ENCODE measurements at regions not wholly inside any gene's neighbourhood (a gene's known extent, or its start where the extent isn't known, plus 50 kb on each side); places are given as distances from the start of the nearest gene placed in this dataset.

DNA sequence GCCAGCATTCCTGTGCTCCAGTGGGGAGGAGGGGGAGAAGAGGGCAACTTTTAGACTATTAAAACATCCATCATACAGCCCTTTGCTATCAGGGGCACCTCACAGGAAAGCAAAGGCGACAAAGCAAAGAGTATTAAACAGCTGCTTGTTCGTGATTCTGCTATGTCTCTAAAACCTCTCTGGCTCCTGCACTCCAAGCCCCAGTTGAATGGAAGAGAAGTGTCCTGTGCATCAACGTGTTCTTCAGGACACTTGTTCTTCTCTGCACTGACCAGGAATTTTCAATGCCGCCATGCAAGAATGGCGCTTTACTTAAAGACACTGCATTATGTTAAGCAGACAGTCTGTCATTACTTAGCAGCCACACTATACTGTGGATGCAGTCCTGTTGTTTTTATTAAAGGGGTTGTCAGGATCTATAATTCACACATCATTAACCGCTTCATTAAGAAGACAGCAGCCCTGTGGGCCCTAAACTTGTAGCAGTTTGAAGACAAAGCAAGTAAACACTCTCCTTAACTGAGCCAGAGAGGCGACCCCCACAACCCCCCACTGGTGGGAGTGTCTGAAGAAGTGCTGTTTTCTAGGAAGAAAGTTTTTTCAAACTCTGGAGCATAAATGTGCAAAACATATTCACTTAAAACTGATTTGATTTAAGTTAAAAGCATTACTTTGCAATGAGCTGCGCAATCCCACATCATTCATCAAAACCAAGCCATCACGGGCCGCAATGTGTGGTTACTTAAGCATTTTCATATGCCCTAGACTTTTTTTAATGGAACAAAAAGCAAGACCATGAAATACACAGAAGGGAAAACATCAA is 164.5 kb downstream of the ZNF608 start:
- DNase-seq: no peak

- DNase-seq: no peak
These were observed 165.3 kb downstream of the ZNF608 start for GRCh38 chr5:124580925-124581737.

- DNase-seq: no peak
These were observed 165.9 kb downstream of the ZNF608 start for GRCh38 chr5:124580512-124580911.

GRCh38 chr5:124576848-124577409 is 169.5 kb downstream of the ZNF608 start:
- no peak for DNase-seq

DNA sequence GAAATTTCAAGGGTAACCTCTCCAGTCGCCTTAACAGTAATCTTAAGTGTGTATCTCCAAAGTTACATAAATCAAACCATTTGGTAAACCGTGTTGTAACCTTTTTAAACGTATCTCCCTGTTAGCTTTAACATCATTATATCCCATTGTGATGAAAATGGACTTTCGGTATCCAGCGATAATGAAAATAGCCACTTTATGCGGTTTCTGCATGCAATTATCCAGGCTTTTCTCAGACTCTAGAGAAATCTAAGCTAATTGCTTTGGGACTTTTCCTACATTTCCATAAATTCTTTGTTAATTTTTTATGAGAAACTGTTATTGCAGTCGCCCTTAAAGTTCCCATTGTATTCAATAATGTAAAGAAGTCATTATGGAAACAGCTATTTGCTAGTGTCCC is 170.7 kb downstream of the ZNF608 start:
- no peak for DNase-seq

GRCh38 chr5:124574521-124575436 is 171.7 kb downstream of the ZNF608 start:
- peak; percentile 76 for DNase-seq

- DNase-seq: no peak
These were observed 173.5 kb downstream of the ZNF608 start for GRCh38 chr5:124572971-124573370.

DNA sequence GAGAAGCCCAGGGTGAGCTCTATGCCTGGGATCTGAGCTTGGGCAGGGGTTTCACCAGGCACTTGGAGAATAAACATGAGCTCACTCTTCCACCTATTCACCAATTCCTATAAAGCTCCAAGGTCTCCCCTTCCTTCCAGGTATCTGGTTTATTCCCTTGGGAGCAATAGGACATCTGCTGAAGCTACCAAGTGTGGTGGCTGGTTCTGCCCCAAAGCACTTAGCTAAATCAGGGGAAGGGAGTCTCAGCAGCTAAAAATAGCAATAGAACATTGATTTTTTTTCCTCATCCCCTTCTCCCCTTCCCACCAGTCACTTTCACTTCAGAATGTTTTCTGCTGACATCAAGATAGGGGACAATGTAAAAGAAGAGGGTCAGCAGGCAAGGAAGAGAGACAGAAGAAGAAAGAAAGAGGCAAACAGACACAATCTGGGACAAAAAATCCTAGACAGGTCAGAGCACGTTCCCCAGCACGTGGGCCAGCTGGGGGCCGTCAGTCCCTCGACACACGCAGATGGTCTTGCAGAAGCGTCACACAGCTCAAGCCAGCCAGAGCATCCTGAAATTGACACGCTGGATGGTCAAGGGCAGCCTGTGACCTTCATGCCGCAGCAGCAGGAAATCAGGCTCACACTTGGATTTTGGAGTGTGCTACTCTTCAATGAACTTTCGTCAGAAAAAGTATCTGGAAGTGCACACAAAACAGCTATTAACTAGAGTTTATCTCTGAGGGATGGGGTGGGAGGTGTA is 176.0 kb downstream of the ZNF608 start:
- no peak for DNase-seq

- no peak for DNase-seq
These were observed 179.5 kb downstream of the ZNF608 start for GRCh38 chr5:124566875-124567450.

DNA sequence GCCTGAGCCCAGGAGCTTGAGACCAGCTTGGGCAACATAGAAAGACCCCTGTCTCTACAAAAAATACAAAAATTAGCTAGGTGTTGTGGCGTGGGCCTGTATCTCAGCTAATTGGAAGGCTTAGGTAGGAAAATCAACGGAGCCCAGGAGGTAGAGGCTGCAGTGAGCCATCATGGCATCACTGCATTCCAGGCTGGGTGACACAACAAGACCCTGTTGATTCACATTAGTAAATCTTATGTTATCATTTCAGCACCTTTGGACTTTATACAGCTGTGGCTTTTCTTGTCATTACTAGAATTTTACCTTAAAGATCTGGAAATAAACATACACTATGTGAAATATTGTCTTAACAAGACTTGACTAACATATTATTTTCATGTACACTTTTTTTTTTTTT is 185.0 kb downstream of the ZNF608 start:
- DNase-seq: no peak

GRCh38 chr5:124560370-124560769 is 186.1 kb downstream of the ZNF608 start:
- no peak for DNase-seq

DNA sequence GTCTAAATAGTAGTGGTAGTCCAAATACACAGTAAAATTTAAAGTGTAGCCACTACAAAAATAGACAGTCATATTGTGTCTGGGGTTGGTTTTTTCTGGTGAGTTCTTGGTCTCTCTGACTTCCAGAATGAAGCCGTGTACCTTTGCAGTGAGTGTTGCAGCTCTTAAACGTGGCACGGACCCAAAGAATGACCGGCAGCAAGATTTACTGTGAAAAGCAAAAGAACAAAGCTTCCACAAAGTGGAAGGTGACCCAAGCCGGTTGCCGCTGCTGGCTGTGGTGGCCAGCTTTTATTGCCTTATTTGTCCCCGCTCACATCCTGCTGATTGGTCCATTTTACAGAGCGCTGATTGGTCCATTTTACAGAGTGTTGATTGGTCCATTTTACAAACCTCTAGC is 188.7 kb downstream of the ZNF608 start:
- DNase-seq: no peak

- no peak for DNase-seq
These were observed 191.5 kb downstream of the ZNF608 start for GRCh38 chr5:124554746-124555578.

GRCh38 chr5:124553911-124554310 is 192.5 kb downstream of the ZNF608 start:
- DNase-seq: no peak

DNA sequence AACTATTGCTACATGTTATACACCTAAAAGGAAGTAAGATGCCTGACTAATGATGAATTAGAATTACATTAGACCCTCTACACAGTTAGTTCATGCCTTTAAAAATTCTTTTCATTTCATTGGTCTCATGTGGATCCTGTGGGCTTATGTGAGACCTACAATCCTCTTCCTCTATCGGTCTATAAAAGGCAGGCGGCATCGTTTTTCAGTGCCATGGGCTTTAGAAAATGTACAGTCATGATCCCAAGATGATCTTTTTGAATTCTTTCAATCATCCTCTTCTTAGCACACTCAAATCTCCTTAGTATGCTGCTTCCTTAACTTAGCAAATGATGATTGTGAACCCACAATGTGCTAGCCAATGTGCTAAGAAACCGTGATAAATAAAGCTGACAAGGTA is 193.9 kb downstream of the ZNF608 start:
- DNase-seq: no peak

DNA sequence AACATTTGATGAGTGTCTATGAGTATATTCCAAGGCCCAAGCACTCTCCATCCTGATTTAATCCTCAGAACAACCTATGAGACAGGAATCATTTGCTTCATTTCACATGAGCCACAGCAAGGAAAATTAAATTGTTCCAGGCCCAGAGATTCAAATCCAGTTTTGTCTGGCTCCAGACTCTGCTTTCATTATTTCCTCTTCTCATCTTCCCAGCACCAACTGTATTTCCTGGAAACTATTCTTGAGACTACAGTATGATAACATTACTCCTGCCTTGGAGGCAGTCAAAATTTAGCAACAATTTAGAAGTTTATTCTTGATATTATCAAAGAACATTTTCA is 194.5 kb downstream of the ZNF608 start:
- DNase-seq: no peak

DNA sequence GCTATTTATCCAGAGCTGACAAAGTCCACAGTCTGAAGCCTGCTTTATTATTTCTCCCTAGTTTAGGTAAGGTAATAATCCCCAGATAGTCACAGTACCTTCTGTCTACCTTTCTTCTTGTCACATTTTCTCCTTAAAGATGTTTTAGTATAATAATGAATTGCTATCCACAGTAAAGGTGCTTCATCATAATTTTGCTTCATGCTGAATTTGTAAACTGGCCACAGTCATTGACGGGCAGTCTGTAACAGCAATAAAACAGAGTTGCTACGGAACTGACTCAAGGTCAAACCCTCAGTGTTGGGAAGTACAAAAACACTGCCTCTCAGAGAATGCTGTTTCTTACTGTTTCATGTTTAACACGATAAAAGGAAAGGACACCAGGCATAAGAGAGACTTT is 195.7 kb downstream of the ZNF608 start:
- no peak for DNase-seq

DNA sequence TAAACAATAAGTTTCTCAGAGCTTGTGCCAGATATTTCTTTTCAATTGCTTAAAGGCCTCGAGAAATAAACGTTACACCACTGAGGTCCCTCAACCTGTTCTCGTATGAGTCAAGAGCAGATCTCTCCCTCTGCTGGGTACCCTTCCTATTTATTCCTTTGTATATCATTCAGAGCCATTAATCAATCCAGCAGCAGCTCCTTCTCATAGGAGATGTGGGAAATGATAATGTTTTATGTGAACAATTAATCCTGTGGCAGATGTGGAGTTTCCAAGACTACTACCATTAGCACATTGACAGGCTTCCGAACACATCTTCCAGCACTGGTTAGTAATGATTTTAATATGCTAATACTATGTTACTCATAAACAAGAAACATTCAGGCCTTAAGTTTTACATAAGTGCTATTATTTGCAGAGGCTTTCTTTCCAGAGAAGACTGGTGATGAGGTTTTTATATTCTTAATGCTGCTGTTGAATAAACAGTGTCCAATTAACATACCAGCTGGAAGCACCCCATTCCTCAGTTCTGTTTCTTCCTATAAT is 196.5 kb downstream of the ZNF608 start:
- no peak for DNase-seq

GRCh38 chr5:124546643-124547042 is 199.8 kb downstream of the ZNF608 start:
- DNase-seq: no peak

- DNase-seq: no peak
These were observed 201.9 kb downstream of the ZNF608 start for GRCh38 chr5:124544366-124545055.
